H9 (cell line): ENCODE measurements at regions not wholly inside any gene's neighbourhood (a gene's known extent, or its start where the extent isn't known, plus 50 kb on each side); places are given as distances from the start of the nearest gene placed in this dataset.

Source experiments
- DNase-seq: peaks from one replicate; pipeline ENCODE4 v3.0.0-alpha.2; 2017
- H2AFZ ChIP-seq: one replicate; pipeline ENCODE4 v1.6.1; 2013; ENCODE audit warnings: mild to moderate bottlenecking, low read length, control low read depth, moderate library complexity
- H2AK5ac ChIP-seq: 2 replicates; pipeline ENCODE4 v1.6.1; 2013; ENCODE audit warnings: low read length, control low read depth, mixed read lengths; ENCODE audit not compliant: insufficient read length
- H2BK120ac ChIP-seq: one replicate; pipeline ENCODE4 v1.6.1; 2013; ENCODE audit warnings: low read depth, mild to moderate bottlenecking, low read length, control low read depth, inconsistent platforms; ENCODE audit not compliant: poor library complexity, severe bottlenecking
- H2BK12ac ChIP-seq: 2 replicates; pipeline ENCODE4 v1.6.1; 2013; ENCODE audit warnings: low read length, control low read depth, mixed read lengths, low read depth; ENCODE audit not compliant: insufficient read length
- H2BK15ac ChIP-seq: 2 replicates; pipeline ENCODE4 v1.6.1; 2013; ENCODE audit warnings: low read depth, low read length, control low read depth
- H2BK20ac ChIP-seq: one replicate; pipeline ENCODE4 v1.6.1; 2013; ENCODE audit warnings: low read depth, mild to moderate bottlenecking, low read length, control low read depth, inconsistent platforms; ENCODE audit not compliant: poor library complexity, severe bottlenecking
- H2BK5ac ChIP-seq: 2 replicates; pipeline ENCODE4 v1.6.1; 2013; ENCODE audit warnings: low read length, control low read depth, mixed read lengths; ENCODE audit not compliant: insufficient read length
- H3K14ac ChIP-seq: 2 replicates; pipeline ENCODE4 v1.6.1; 2013; ENCODE audit warnings: low read length, control low read depth; ENCODE audit not compliant: insufficient read depth
- H3K18ac ChIP-seq: 2 replicates; pipeline ENCODE4 v1.6.1; 2013; ENCODE audit warnings: low read depth, mild to moderate bottlenecking, mixed read lengths, low read length, control low read depth; ENCODE audit not compliant: insufficient read length
- H3K23ac ChIP-seq: 2 replicates; pipeline ENCODE4 v1.6.1; 2013; ENCODE audit warnings: low read length, control low read depth, mixed read lengths, low read depth; ENCODE audit not compliant: insufficient read length
- H3K23me2 ChIP-seq: 2 replicates; pipeline ENCODE4 v1.6.1; 2013; ENCODE audit warnings: low read depth, mild to moderate bottlenecking, mixed read lengths, low read length, control low read depth; ENCODE audit not compliant: insufficient read length, poor library complexity, severe bottlenecking
- H3K27ac ChIP-seq: 2 replicates; pipeline ENCODE4 v1.5.1; 2013; ENCODE audit warnings: low read length, control low read depth, mixed read lengths, low read depth; ENCODE audit not compliant: insufficient read length
- H3K27me3 ChIP-seq: 2 replicates; pipeline ENCODE4 v1.6.1; 2013; ENCODE audit warnings: low read length, control low read depth, inconsistent platforms; ENCODE audit not compliant: insufficient read depth
- H3K4ac ChIP-seq: 2 replicates; pipeline ENCODE4 v1.6.1; 2013; ENCODE audit warnings: low read depth, mild to moderate bottlenecking, control low read depth, inconsistent platforms, low read length, moderate library complexity
- H3K4me1 ChIP-seq: 2 replicates; pipeline ENCODE4 v1.6.1; 2013; ENCODE audit warnings: low read length, control low read depth, inconsistent platforms; ENCODE audit not compliant: insufficient read depth
- H3K4me2 ChIP-seq: 2 replicates; pipeline ENCODE4 v1.6.1; 2013; ENCODE audit warnings: low read length, control low read depth, mixed read lengths; ENCODE audit not compliant: insufficient read length, insufficient read depth
- H3K56ac ChIP-seq: 2 replicates; pipeline ENCODE4 v1.6.1; 2013; ENCODE audit warnings: low read depth, mild to moderate bottlenecking, mixed read lengths, low read length, control low read depth; ENCODE audit not compliant: insufficient read length
- H3K79me1 ChIP-seq: 2 replicates; pipeline ENCODE4 v1.6.1; 2013; ENCODE audit warnings: low read depth, mild to moderate bottlenecking, moderate library complexity, low read length, control low read depth, inconsistent platforms; ENCODE audit not compliant: insufficient read depth, poor library complexity, severe bottlenecking
- H3K79me2 ChIP-seq: 2 replicates; pipeline ENCODE4 v1.6.1; 2013; ENCODE audit warnings: low read length, control low read depth, inconsistent platforms; ENCODE audit not compliant: insufficient read depth
- H3K9ac ChIP-seq: 2 replicates; pipeline ENCODE4 v1.6.1; 2013; ENCODE audit warnings: low read length, control low read depth, mixed read lengths; ENCODE audit not compliant: insufficient read length; ENCODE audit errors: extremely low read depth
- H3K9me3 ChIP-seq: one replicate; pipeline ENCODE4 v1.6.1; 2013; ENCODE audit warnings: low read depth, low read length, inconsistent platforms; ENCODE audit not compliant: control insufficient read depth
- H3T11ph ChIP-seq: one replicate; pipeline ENCODE4 v1.6.1; 2013; ENCODE audit warnings: mild to moderate bottlenecking, low read length, control low read depth, inconsistent platforms
- H4K20me1 ChIP-seq: one replicate; pipeline ENCODE4 v1.6.1; 2013; ENCODE audit not compliant: control insufficient read depth, insufficient read length, insufficient read depth
- H4K5ac ChIP-seq: 2 replicates; pipeline ENCODE4 v1.6.1; 2013; ENCODE audit warnings: low read depth, mild to moderate bottlenecking, mixed read lengths, low read length, control low read depth; ENCODE audit not compliant: insufficient read length
- H4K8ac ChIP-seq: replicated peaks from 2 replicates; pipeline ENCODE4 v1.6.1; 2013; ENCODE audit warnings: low read length, control low read depth, mixed read lengths, low read depth; ENCODE audit not compliant: insufficient read length
- H4K91ac ChIP-seq: 2 replicates; pipeline ENCODE4 v1.6.1; 2013; ENCODE audit warnings: low read depth, mild to moderate bottlenecking, moderate library complexity, mixed read lengths, low read length, control low read depth; ENCODE audit not compliant: insufficient read length
- H3K27ac Mint-ChIP-seq, 3 experiments: 2 replicates in 2 of 3; 3 replicates in 1 of 3; pipeline ENCODE4 v1.8.0; 2020 to 2021; ENCODE audit warnings: mixed read lengths in 3 of 3, mild to moderate bottlenecking in 1 of 3, moderate library complexity in 1 of 3
- H3K27me3 Mint-ChIP-seq: 2 replicates; pipeline ENCODE4 v1.8.0; 2021; ENCODE audit warnings: low read depth, mild to moderate bottlenecking, moderate library complexity, mixed read lengths
- H3K36me3 Mint-ChIP-seq, 3 experiments: 2 replicates in 2 of 3; 3 replicates in 1 of 3; pipeline ENCODE4 v1.8.0; 2020 to 2021; ENCODE audit warnings: low read depth in 3 of 3, mixed read lengths in 3 of 3; ENCODE audit not compliant: insufficient read depth in 1 of 3
- H3K4me1 Mint-ChIP-seq, 2 experiments: 2 replicates each; pipeline ENCODE4 v1.8.0; 2020; ENCODE audit warnings: mixed read lengths in 2 of 2
- H3K4me3 Mint-ChIP-seq, 2 experiments: 2 replicates in 1 of 2; 3 replicates in 1 of 2; pipeline ENCODE4 v1.8.0; 2020 to 2021; ENCODE audit warnings: mild to moderate bottlenecking in 2 of 2, mixed read lengths in 2 of 2, moderate library complexity in 1 of 2
- H3K9me3 Mint-ChIP-seq, 2 experiments: 2 replicates in 1 of 2; 3 replicates in 1 of 2; pipeline ENCODE4 v1.8.0; 2020; ENCODE audit warnings: mild to moderate bottlenecking in 2 of 2, mixed read lengths in 2 of 2, moderate library complexity in 1 of 2
- CTCF ChIP-seq: fragments of 200-600 bp; sonication (generic); conservative IDR thresholded peaks from 3 replicates; pipeline ENCODE4 v1.8.0; 2021; ENCODE audit warnings: antibody characterized with exemption, mild to moderate bottlenecking
- WGBS: extraction: QIAGEN DNeasy Blood & Tissue Kit; methylation state at CpG from one replicate; pipeline ENCODE4 v1.1.7; 2013; ENCODE audit warnings: missing lambda C conversion rate, low lambda C conversion rate, mixed read lengths; ENCODE audit not compliant: insufficient read length; ENCODE audit errors: extremely low coverage; 5-methylcytosine and 5-hydroxymethylcytosine counted together

- Histone ChIP-seq H3K18ac (no peak overlapping the region), H3K23ac (no peak overlapping the region), H2BK20ac (no peak overlapping the region), H3K4ac (no peak overlapping the region), H3K14ac (no peak overlapping the region), H3K79me2 (no peaks in the 10 kb centered on the region), H2BK120ac (no peak overlapping the region), H4K8ac (no peak overlapping the region), H3K27me3 (no peaks in the 10 kb centered on the region), H3K79me1 (no peaks in the 10 kb centered on the region), H2AK5ac (no peak overlapping the region), H3K23me2 (no peaks in the 10 kb centered on the region), H2BK15ac (no peak overlapping the region), H4K20me1 (no peaks in the 10 kb centered on the region), H4K5ac (no peak overlapping the region), H3K4me1 (peaks cover under 1% of the 10 kb centered on the region; the same call in 1 of the 2 replicates), H2BK12ac (no peak overlapping the region), H3T11ph (no peak overlapping the region), H2AFZ (no peak overlapping the region), H3K9ac (no peak overlapping the region), H3K27ac (no peak overlapping the region), H4K91ac (no peak overlapping the region), H3K4me2 (no peak overlapping the region), H3K9me3 (no peaks in the 10 kb centered on the region), H3K56ac (no peak overlapping the region), H2BK5ac (no peak overlapping the region)
- H3K4me3 Mint-ChIP-seq = no peak overlapping the region
- no peak for DNase-seq
- H3K9me3 Mint-ChIP-seq = no peaks in the 10 kb centered on the region
- no CpG with 5 or more reads among the region's 9 CpGs for WGBS
- no peak for TF ChIP-seq CTCF
- peaks cover 13 to 15% of the 10 kb centered on the region in 2 experiments for H3K4me1 Mint-ChIP-seq
- H3K27ac Mint-ChIP-seq = no peak overlapping the region
- no peaks in the 10 kb centered on the region; the same call in 1 of the 2 replicates for H3K27me3 Mint-ChIP-seq
- no peaks in the 10 kb centered on the region; a peak in 1 of 7 replicates for H3K36me3 Mint-ChIP-seq
These were observed 407.1 kb upstream of the MCTP2 start for GRCh38 chr15:93823971-93824913.
